NCI-H2196 (cell line): ENCODE measurements at regions not wholly inside any gene's neighbourhood (a gene's known extent, or its start where the extent isn't known, plus 50 kb on each side); places are given as distances from the start of the nearest gene placed in this dataset.
"Not testable (repeated sequence)": the region's sequence is repeated elsewhere in the genome, so short reads cannot be mapped to it uniquely, and the experiment has no call there.

Source experiments
- DNase-seq: peaks from one replicate; lab custom pipeline; 2025; ENCODE audit not compliant: unreplicated experiment; lab: John Stamatoyannopoulos, UW

- DNase-seq = no peak
Observed at GRCh38 chr1:184858288-184858687, 103.6 kb upstream of the EDEM3 start.

- no peak for DNase-seq
Observed at GRCh38 chr1:184854496-184855140, 100.0 kb upstream of the EDEM3 start.

DNA sequence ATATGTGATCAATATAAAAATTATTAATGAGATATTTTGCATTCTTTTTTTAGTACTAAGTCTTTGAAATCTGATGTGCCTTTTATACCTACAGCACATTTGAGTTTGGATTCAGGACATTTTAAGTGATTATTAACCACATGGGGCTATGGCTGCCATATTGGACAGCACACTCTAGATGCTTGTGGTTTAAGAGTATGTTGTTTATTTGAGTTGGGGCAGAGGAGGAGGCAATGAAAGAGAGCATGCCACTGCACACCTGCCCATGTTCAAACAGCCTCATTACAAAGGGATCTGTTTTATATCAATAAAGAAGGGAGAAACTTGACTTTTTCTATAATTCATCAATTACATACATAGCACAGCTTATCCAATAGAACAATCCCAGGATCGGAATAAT is 99.4 kb upstream of the EDEM3 start:
- DNase-seq = no peak

DNA sequence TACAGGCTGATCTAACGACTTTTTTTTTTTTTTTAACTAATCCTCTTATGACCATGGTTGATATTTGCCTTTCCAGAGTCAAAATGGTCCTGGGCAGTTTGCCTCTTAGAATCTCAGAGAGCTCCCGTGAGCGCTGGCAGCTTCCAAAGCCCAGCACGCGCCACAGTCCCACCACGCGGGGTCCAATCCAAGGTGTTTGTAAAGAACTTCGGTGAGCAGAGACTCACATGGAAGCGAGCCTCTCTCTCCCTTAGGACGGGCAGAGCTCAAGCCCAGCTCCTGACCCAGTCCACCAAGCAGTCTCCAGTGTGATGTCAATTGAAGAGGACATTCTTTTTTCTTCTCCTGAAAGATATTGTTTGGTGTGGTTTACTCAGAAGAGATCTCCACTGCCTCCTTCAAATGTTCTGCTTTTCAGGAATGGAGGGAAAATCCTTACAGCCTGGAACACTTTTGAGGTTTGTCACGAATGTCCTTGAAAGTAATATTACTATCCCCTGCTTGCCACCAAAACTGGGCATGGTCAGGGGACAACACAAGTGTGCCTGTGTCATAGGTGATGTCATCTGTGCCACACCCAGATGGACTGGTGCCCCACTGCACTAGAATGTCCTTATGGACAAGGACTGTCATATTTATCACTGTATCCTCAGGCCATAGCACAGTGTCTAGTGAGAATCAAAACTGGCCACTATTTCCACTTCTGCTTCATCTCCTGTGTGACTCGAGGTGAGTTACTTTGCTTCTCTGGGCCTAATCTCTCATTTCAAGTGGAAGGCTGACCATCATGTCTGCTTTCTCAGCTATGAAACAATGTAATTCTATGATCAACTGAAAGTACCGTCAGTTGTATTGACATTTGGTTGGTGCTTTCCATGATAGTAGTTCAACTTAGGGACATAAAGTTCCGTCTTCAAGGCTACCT is 97.4 kb upstream of the EDEM3 start:
- DNase-seq = no peak

DNA sequence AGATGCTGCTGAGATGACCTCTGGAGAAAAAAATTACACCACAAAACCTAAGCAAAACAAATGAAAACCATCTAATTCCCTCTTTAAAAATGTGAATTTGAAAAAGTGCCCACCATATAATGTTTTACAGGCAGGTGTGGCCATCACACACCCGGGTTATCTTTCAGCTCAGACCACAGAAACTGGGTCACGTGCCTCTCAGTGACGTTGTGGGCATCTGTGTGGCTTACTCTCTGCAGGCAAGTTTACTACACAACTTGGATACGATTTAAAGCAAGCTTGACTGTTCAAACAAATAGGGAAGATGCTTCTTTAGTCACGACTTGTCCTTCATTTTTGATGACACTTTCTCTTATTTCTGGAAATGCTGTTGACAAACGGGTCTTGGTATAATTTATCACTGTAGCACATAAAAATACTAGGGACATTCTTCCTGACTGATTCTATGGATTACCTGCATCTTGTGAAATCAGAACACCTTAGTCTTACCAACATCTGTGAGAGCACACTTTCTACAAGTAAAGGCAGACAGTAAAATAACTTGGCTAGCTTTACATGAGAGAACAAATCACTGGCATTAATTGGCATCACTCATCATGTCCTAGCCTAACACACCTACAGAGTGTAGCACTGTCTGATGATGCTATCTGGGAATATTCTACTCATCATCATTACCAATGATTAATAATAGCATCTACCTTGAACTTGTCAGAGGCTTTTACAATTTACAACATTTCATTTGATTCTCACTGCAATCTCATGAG is 89.3 kb upstream of the EDEM3 start:
- no peak for DNase-seq

- no peak for DNase-seq
Observed at GRCh38 chr1:184840596-184840995, 85.9 kb upstream of the EDEM3 start.

DNA sequence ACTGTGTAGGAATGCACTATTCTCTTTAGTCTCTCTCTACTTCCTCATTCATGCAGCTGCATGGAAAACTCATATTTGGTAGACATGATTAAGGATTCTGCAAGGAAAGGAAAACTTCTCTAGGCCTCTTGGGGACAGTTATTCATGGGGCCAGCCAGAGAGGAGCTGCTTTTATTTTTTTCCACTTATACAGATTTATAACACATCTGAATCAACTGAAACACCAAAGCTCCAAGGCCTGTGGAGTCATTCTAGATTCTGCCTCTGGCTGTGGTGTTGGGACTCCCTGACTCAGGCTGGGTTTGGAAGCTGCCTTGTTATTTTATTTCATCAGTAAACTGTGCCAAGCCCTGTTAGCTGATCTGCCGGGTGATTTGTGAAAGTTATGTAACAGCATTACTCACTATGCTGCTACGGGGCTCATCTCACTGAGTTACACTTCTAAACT is 83.9 kb upstream of the EDEM3 start:
- no peak for DNase-seq

- DNase-seq = no peak
Observed at GRCh38 chr1:184836934-184837895, 82.6 kb upstream of the EDEM3 start.

DNA sequence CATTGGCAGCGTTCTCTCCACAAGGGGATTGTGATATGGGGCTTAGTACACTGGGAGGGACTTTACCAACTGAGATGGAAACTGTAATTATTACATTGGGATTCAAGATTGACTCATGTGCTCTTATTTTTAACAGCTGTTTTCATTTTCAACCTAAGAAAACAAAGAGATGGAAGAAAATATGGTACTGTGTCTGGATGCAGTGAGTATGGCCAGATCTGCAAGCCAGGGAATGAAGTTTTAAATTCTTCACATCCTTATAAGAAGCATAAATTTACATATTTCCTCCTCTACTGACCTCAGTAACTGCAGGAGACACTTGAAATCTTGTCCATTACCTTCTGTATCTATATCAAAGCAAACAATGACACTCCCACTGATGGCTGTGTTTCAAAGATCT is 81.5 kb upstream of the EDEM3 start:
- DNase-seq = no peak

DNA sequence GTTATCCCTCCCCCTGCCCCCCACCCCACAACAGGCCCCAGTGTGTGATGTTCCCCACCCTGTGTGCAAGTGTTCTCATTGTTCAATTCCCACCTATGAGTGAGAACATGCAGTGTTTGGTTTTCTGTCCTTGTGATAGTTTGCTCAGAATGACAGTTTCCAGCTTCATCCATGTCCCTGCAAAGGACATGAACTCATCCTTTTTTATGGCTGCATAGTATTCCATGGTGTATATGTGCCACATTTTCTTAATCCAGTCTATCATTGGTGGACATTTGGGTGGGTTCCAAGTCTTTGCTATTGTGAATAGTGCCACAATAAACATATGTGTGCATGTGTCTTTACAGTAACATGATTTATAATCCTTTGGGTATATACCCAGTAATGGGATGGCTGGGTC is 79.3 kb upstream of the EDEM3 start:
- not testable (repeated sequence) for DNase-seq

DNA sequence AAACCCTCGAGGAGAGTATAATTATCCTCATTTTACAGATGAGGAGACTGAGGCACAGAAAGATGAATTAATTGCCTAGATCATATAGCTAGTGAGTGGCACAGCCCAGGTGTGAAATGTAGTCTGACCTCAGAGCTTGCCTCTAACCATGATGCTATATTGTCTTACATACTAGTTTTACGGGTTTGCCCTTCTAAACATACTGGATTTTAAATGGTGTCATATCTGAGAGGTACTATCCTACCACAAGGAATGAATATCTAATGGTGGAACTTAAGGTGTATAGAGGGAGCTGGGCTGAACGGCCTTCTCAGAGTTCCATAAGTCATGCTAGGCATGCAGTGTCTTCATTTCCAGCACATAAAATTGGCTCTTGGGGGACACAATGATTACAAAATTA is 77.9 kb upstream of the EDEM3 start:
- no peak for DNase-seq

DNA sequence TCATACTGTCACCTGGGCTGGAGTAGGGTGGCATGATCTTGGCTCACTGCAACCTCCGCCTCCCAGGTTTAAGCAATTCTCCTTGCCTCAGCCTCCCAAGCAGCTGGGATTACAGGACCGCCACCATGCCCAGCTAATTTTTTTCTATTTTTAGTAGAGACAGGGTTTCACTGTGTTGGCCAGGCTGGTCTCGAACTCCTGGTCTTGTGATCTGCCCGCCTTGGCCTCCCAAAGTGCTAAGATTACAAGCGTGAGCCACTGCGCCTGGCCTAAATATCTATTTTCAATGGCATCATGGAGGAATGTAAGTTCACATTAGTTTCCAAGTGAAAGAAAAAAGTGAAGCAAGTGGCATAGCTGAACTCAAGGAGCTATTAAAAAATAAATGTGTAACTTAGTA is 74.8 kb upstream of the EDEM3 start:
- DNase-seq = not testable (repeated sequence)

GRCh38 chr1:184828369-184828717 is 73.7 kb upstream of the EDEM3 start:
- no peak for DNase-seq

GRCh38 chr1:184827600-184828368 is 73.1 kb upstream of the EDEM3 start:
- no peak for DNase-seq

DNA sequence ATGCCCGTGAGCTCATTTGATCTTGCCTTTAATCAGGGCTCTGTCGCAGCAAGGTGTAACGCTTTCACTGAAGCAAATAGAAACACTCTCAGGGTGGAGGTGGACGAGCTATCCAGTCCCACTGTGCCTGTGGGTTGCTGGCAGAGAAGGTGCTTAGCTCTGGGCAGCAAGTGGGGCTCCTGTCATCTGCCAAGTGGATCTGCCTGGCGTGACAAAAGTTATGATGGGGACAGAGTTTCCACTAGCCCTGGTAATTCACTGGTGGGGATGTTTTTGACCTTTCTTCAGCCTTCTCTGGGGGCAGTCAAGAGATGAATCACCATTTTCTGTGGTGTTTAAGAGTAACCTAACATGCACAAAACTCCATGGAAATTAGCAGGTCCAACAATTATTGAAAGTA is 71.3 kb upstream of the EDEM3 start:
- no peak for DNase-seq

DNA sequence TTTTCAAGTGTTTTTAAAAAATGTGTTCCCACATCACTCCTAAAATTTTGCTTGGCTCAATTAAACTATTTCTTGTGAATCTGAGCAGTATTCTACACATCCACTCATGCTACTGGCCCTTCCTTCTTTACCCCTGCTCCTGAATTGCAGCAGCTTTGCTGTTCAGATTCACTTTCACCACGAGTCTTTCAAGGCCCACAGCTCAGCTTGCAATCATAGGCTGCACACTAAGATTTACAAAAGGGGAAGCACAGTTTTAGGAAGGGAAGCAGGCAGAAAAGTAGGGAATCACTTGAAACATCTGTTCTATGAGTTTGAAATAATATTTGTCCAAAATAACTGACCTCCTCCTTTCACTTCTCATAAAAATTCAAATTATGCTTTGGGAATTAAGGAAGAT is 70.9 kb upstream of the EDEM3 start:
- DNase-seq = no peak

DNA sequence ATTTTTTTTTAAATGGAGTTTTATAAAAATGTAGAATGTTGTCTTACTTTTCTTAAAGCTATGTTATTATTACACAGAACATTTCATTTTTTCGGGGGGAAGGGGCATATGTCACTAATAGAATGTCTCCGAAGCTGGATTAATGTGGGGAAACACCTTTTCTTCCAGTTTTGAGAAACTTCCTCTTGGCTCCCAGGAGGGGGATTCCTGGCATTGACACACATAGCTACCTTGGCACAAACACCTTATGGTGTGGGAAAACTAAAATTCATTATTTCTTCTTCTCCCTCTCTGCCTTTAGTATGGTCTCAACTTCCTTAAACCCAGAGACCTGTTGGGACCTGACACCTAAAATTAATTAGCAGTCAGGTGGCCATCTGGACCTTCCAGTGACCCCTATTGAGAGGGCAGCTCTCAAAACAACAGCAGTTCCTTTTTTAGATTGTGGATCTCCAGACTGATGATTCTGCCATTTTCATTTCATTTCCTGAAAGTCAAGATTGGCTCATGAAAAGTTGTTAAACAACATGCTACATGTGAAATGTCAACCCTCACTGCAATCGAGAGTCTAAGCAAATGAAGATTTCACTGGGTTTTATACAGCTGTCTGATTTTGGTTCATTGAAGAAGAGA is 70.1 kb upstream of the EDEM3 start:
- DNase-seq = no peak

- no peak for DNase-seq
Observed at GRCh38 chr1:184823080-184823479, 68.4 kb upstream of the EDEM3 start.

GRCh38 chr1:184822267-184822666 is 67.6 kb upstream of the EDEM3 start:
- no peak for DNase-seq
